B cell (primary cell): ENCODE measurements at regions not wholly inside any gene's neighbourhood (a gene's known extent, or its start where the extent isn't known, plus 50 kb on each side); places are given as distances from the start of the nearest gene placed in this dataset.

Source experiments
- ATAC-seq: fragments of 200-7000 bp; cut with Tn5 transposase; one replicate; pipeline ENCODE4 v1.10.0; 2021; ENCODE audit warnings: low read depth, mild to moderate bottlenecking, moderate number of reproducible peaks, moderate library complexity
- CTCF ChIA-PET: fragments of 350-600 bp; sonication (Branson Sonifier 250); formaldehyde crosslinking; loops from one replicate; lab custom pipeline; 2021; ENCODE audit warnings: antibody characterized with exemption, inconsistent platforms; lab: Charles Lee
- POLR2A ChIA-PET: fragments of 350-600 bp; sonication (Branson Sonifier 250); formaldehyde crosslinking; loops from one replicate; lab custom pipeline; 2021; ENCODE audit warnings: antibody characterized with exemption; lab: Charles Lee
- DNase-seq: peaks from one replicate; pipeline ENCODE4 v3.0.0; 2013
- H2AFZ ChIP-seq: 2 replicates; pipeline ENCODE4 v1.6.1; 2012; ENCODE audit warnings: mild to moderate bottlenecking, low read depth, low read length; ENCODE audit not compliant: insufficient read depth, poor library complexity, severe bottlenecking
- H3K27ac ChIP-seq, 2 donors: 1 replicate in 1 of 2; 2 replicates in 1 of 2; pipeline ENCODE4 v1.5.1; 2012 to 2013; ENCODE audit warnings: low read length in 2 of 2, mild to moderate bottlenecking in 2 of 2, moderate library complexity in 1 of 2
- H3K27me3 ChIP-seq, 4 experiments: fragments of 200-600 bp in 1 of 4; sonication (generic) in 1 of 4; replicated peaks in 1 of 4; 1 replicate in 2 of 4; 2 replicates in 2 of 4; pipeline versions ENCODE4 v1.6.1 to v1.7.0; 2013 to 2016; ENCODE audit warnings: low read length in 3 of 4, mild to moderate bottlenecking in 2 of 4, mixed read lengths in 1 of 4, moderate library complexity in 1 of 4; ENCODE audit not compliant: insufficient read depth in 4 of 4, control insufficient read depth in 3 of 4; ENCODE audit errors: control extremely low read depth in 1 of 4
- H3K36me3 ChIP-seq, 2 experiments: replicated peaks in 1 of 2; 1 replicate in 1 of 2; 2 replicates in 1 of 2; pipeline versions ENCODE4 v1.6.1 to v1.7.1; 2013; ENCODE audit warnings: low read length in 1 of 2; ENCODE audit not compliant: insufficient read depth in 2 of 2, control insufficient read depth in 1 of 2; ENCODE audit errors: control extremely low read depth in 1 of 2, extremely low read depth in 1 of 2
- H3K4me1 ChIP-seq, 2 donors: fragments of 200-600 bp in 1 of 2; sonication (generic) in 1 of 2; 1 replicate in 1 of 2; 2 replicates in 1 of 2; pipeline versions ENCODE4 v1.5.1 to v1.6.1; 2013 to 2017; ENCODE audit warnings: low read length in 2 of 2; ENCODE audit not compliant: control insufficient read depth in 2 of 2, insufficient read depth in 2 of 2
- H3K4me2 ChIP-seq: replicated peaks from 2 replicates; pipeline ENCODE3; 2012; ENCODE audit warnings: mild to moderate bottlenecking, low read depth, low read length; ENCODE audit not compliant: poor library complexity, severe bottlenecking
- H3K4me3 ChIP-seq, 5 experiments: fragments of 200-600 bp in 1 of 5; sonication (generic) in 1 of 5; 1 replicate in 3 of 5; 2 replicates in 2 of 5; pipeline versions ENCODE4 v1.5.1 to v1.7.0; 2011 to 2016; ENCODE audit warnings: low read length in 4 of 5, mild to moderate bottlenecking in 4 of 5, low read depth in 2 of 5, control low read depth in 1 of 5, moderate library complexity in 1 of 5; ENCODE audit not compliant: insufficient read depth in 1 of 5; ENCODE audit errors: control extremely low read depth in 1 of 5, extremely low read depth in 1 of 5
- H3K79me2 ChIP-seq: fragments of 200-600 bp; sonication (generic); one replicate; pipeline ENCODE4 v1.6.0; 2016; ENCODE audit warnings: low read length; ENCODE audit not compliant: control insufficient read depth, insufficient read depth
- H3K9ac ChIP-seq: fragments of 200-600 bp; sonication (generic); 2 replicates; pipeline ENCODE4 v1.6.1; 2017; ENCODE audit warnings: mild to moderate bottlenecking, low read length, moderate library complexity
- H3K9me3 ChIP-seq, 3 donors: one replicate each; pipeline versions ENCODE4 v1.6.1 to v1.7.1; 2013; ENCODE audit warnings: low read length in 2 of 3; ENCODE audit not compliant: control insufficient read depth in 2 of 3, insufficient read depth in 1 of 3; ENCODE audit errors: control extremely low read depth in 1 of 3
- H4K20me1 ChIP-seq: 2 replicates; pipeline ENCODE4 v1.6.0; 2012; ENCODE audit warnings: mild to moderate bottlenecking, low read length; ENCODE audit not compliant: insufficient read depth, control insufficient read depth, poor library complexity, severe bottlenecking
- H3K27ac Mint-ChIP-seq: one replicate; pipeline ENCODE4 v1.8.0; 2021; ENCODE audit warnings: mixed read lengths
- H3K27me3 Mint-ChIP-seq: one replicate; pipeline ENCODE4 v1.8.0; 2021; ENCODE audit warnings: mixed read lengths
- H3K4me1 Mint-ChIP-seq: one replicate; pipeline ENCODE4 v1.8.0; 2021; ENCODE audit warnings: mixed read lengths
- H3K4me3 Mint-ChIP-seq: one replicate; pipeline ENCODE4 v1.8.0; 2021; ENCODE audit warnings: mixed read lengths
- H3K9me3 Mint-ChIP-seq: one replicate; pipeline ENCODE4 v1.8.0; 2022; ENCODE audit warnings: mixed read lengths; ENCODE audit not compliant: insufficient read depth
- CTCF ChIP-seq: fragments of 200-600 bp; IDR thresholded peaks from one replicate; pipeline ENCODE4 v1.8.0; 2022; ENCODE audit warnings: antibody characterized with exemption, mild to moderate bottlenecking
- EZH2 ChIP-seq: IDR thresholded peaks from 2 replicates; pipeline ENCODE4 v1.6.1; 2012; ENCODE audit warnings: borderline replicate concordance, low read depth, mild to moderate bottlenecking, moderate library complexity, low read length; ENCODE audit not compliant: insufficient read depth, poor library complexity, severe bottlenecking
- WGBS: methylation state at CpG from one replicate; pipeline ENCODE4 v1.1.5; 2013; ENCODE audit warnings: missing lambda C conversion rate; ENCODE audit not compliant: insufficient coverage; 5-methylcytosine and 5-hydroxymethylcytosine counted together
- intact Hi-C: fragments of 100-400 bp; cut with micrococcal nuclease; formaldehyde crosslinking; loops from one replicate; pipeline ENCODE4 v1.10.0; 2022

- Mint-ChIP-seq H3K27me3 (peaks cover 6% of the 10 kb centered on the region), H3K4me3 (no peak overlapping the region), H3K27ac (no peak overlapping the region), H3K4me1 (no peaks in the 10 kb centered on the region), H3K9me3 (no peaks in the 10 kb centered on the region)
- TF ChIP-seq EZH2 (no peak), CTCF (no peak)
- Histone ChIP-seq H3K4me2 (no peak overlapping the region), H3K36me3 (no peaks in the 10 kb centered on the region), H3K27ac (no peak overlapping the region), H3K79me2 (no peaks in the 10 kb centered on the region), H4K20me1 (no peaks in the 10 kb centered on the region), H3K9ac (no peak overlapping the region), H3K4me3 (no peak overlapping the region), H3K9me3 (no peaks in the 10 kb centered on the region), H3K27me3 (peaks cover 0 to 3% (median 0%) of the 10 kb centered on the region in 4 experiments), H3K4me1 (no peaks in the 10 kb centered on the region), H2AFZ (no peak overlapping the region)
- ChIA-PET POLR2A (no interaction called here), CTCF (no interaction called here)
- DNase-seq (no peak), ATAC-seq (no peak)
- intact Hi-C loops = no loop called here
- WGBS = 25% methylated on average over 1 of the region's 5 CpGs
Measured at GRCh38 chr11:131038597-131038996, 122.3 kb upstream of the SNX19 start.

GRCh38 chr11:131041331-131042040, 125.2 kb upstream of the SNX19 start:
- POLR2A ChIA-PET = no interaction called here
- H2AFZ ChIP-seq = no peak overlapping the region
- DNase-seq (no peak), ATAC-seq (no peak)
- no peak overlapping the region for H3K27ac ChIP-seq
- intact Hi-C loops = no loop called here
- H3K27me3 Mint-ChIP-seq = peaks cover 7% of the 10 kb centered on the region
- H3K4me3 Mint-ChIP-seq = no peak overlapping the region
- no peak for TF ChIP-seq EZH2
- TF ChIP-seq CTCF = no peak
- H3K79me2 ChIP-seq = no peaks in the 10 kb centered on the region
- 100% methylated on average over 2 of the region's 5 CpGs for WGBS
- no peaks in the 10 kb centered on the region for H3K4me1 Mint-ChIP-seq
- CTCF ChIA-PET = no interaction called here
- no peaks in the 10 kb centered on the region for H4K20me1 ChIP-seq
- H3K27ac Mint-ChIP-seq = no peak overlapping the region
- H3K4me1 ChIP-seq = no peaks in the 10 kb centered on the region
- H3K36me3 ChIP-seq = no peaks in the 10 kb centered on the region
- no peak overlapping the region for H3K4me2 ChIP-seq
- H3K9me3 ChIP-seq = peaks cover 0 to 1% (median 0%) of the 10 kb centered on the region in 3 donors
- no peak overlapping the region for H3K4me3 ChIP-seq
- no peak overlapping the region for H3K9ac ChIP-seq
- no peaks in the 10 kb centered on the region for H3K9me3 Mint-ChIP-seq
- peaks cover 0 to 3% (median 0%) of the 10 kb centered on the region in 4 experiments for H3K27me3 ChIP-seq
